ENCODE measurements at regions not wholly inside any gene's neighbourhood (a gene's known extent, or its start where the extent isn't known, plus 50 kb on each side); places are given as distances from the start of the nearest gene placed in this dataset.

GRCh38 chr6:91788501-91788900 lies 1201.6 kb upstream of the MAP3K7 start:
- TF ChIP-seq GATA3 (IDR thresholded peaks at IDR 0.05; ENCODE audit: low read depth, low read length) (no peak), GATA2 (IDR thresholded peaks at IDR 0.05; ENCODE audit: low read depth, low read length) (no peak)
